Neural progenitor cell (in vitro differentiated cells): ENCODE measurements at regions not wholly inside any gene's neighbourhood (a gene's known extent, or its start where the extent isn't known, plus 50 kb on each side); places are given as distances from the start of the nearest gene placed in this dataset.

Source experiments
- DNase-seq: peaks from one replicate; pipeline ENCODE4 v3.0.0-alpha.2; 2016; ENCODE audit warnings: low spot score
- H2AFZ ChIP-seq: fragments of 200-600 bp; sonication (generic); replicated peaks from 2 replicates; pipeline ENCODE4 v1.6.1; 2016; ENCODE audit warnings: antibody characterized with exemption
- H3F3A ChIP-seq: fragments of 200-600 bp; sonication (generic); 2 replicates; pipeline ENCODE4 v1.6.1; 2016; ENCODE audit warnings: antibody characterized with exemption, low read depth
- H3K27ac ChIP-seq: fragments of 200-600 bp; sonication (generic); 2 replicates; pipeline ENCODE4 v1.5.1; 2016; ENCODE audit warnings: mild to moderate bottlenecking
- H3K27me3 ChIP-seq: fragments of 200-600 bp; sonication (generic); 2 replicates; pipeline ENCODE4 v1.6.1; 2016; ENCODE audit warnings: mild to moderate bottlenecking, moderate library complexity
- H3K36me3 ChIP-seq: fragments of 200-600 bp; sonication (generic); 2 replicates; pipeline ENCODE4 v1.5.1; 2016
- H3K4me1 ChIP-seq: fragments of 200-600 bp; sonication (generic); 2 replicates; pipeline ENCODE4 v1.6.1; 2016; ENCODE audit warnings: mixed run types
- H3K4me2 ChIP-seq: fragments of 200-600 bp; sonication (generic); 2 replicates; pipeline ENCODE4 v1.6.1; 2016
- H3K4me3 ChIP-seq: fragments of 200-600 bp; sonication (generic); 2 replicates; pipeline ENCODE4 v1.5.1; 2016
- H3K79me2 ChIP-seq: fragments of 200-600 bp; sonication (generic); 2 replicates; pipeline ENCODE4 v1.6.1; 2016; ENCODE audit warnings: low read depth
- H3K9ac ChIP-seq: fragments of 200-600 bp; sonication (generic); 2 replicates; pipeline ENCODE4 v1.6.1; 2016
- H3K9me3 ChIP-seq: fragments of 200-600 bp; sonication (generic); 2 replicates; pipeline ENCODE4 v1.5.1; 2016; ENCODE audit warnings: low read depth
- H4K20me1 ChIP-seq: fragments of 200-600 bp; sonication (generic); 2 replicates; pipeline ENCODE4 v1.6.1; 2016; ENCODE audit warnings: low read depth
- H3K27ac Mint-ChIP-seq: 3 replicates; pipeline ENCODE4 v1.8.0; 2021; ENCODE audit warnings: mixed read lengths
- H3K27me3 Mint-ChIP-seq: 2 replicates; pipeline ENCODE4 v1.8.0; 2022; ENCODE audit warnings: low read depth, mild to moderate bottlenecking, inconsistent platforms, moderate library complexity, mixed read lengths; ENCODE audit not compliant: insufficient read depth
- H3K36me3 Mint-ChIP-seq: 3 replicates; pipeline ENCODE4 v1.8.0; 2021; ENCODE audit warnings: mixed read lengths
- H3K4me1 Mint-ChIP-seq: 3 replicates; pipeline ENCODE4 v1.8.0; 2021; ENCODE audit warnings: mixed read lengths
- H3K4me3 Mint-ChIP-seq: 3 replicates; pipeline ENCODE4 v1.8.0; 2021; ENCODE audit warnings: mild to moderate bottlenecking, moderate library complexity, mixed read lengths
- H3K9me3 Mint-ChIP-seq: 3 replicates; pipeline ENCODE4 v1.8.0; 2020; ENCODE audit warnings: mixed read lengths
- EZH2 ChIP-seq: fragments of 200-600 bp; sonication (generic); IDR thresholded peaks from 2 replicates; pipeline ENCODE4 v1.6.1; 2017; ENCODE audit warnings: antibody characterized with exemption, mild to moderate bottlenecking, moderate library complexity
- EZH2phosphoT487 ChIP-seq: fragments of 200-600 bp; sonication (generic); IDR thresholded peaks from 2 replicates; pipeline ENCODE4 v1.6.1; 2017; ENCODE audit warnings: antibody characterized with exemption
- TF ChIP-seq, protein P1 (sequence below): fragments of 200-600 bp; sonication (generic); IDR thresholded peaks from 2 replicates; pipeline ENCODE4 v1.5.1; 2017; ENCODE audit warnings: antibody characterized with exemption, mild to moderate bottlenecking

DNA sequence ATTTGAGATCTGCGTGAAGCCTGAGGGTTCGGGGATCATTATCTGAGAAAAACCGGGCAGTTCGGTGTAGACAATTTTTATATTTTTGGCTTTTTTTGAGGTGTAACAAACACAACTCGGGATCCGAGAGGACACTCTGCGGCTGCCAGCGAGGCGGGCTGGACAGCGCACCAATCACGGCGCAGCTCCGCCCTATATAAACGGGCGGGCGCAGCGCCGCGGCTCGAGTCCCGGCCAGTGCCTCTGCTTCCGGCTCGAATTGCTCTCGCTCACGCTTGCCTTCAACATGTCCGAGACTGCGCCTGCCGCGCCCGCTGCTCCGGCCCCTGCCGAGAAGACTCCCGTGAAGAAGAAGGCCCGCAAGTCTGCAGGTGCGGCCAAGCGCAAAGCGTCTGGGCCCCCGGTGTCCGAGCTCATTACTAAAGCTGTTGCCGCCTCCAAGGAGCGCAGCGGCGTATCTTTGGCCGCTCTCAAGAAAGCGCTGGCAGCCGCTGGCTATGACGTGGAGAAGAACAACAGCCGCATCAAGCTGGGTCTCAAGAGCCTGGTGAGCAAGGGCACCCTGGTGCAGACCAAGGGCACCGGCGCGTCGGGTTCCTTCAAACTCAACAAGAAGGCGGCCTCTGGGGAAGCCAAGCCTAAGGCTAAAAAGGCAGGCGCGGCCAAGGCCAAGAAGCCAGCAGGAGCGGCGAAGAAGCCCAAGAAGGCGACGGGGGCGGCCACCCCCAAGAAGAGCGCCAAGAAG is 69.0 kb downstream of the HFE start:
- H3K4me1 Mint-ChIP-seq: peaks cover 18% of the 10 kb centered on the region
- H3K27ac ChIP-seq: peak overlapping the region; percentile 93
- peak; percentile 93 for DNase-seq
- peaks cover 7% of the 10 kb centered on the region for H3K27me3 Mint-ChIP-seq
- H3K79me2 ChIP-seq: peaks cover 45% of the 10 kb centered on the region
- peak overlapping the region; percentile 99 for H3K27ac Mint-ChIP-seq
- no peaks in the 10 kb centered on the region for H3K4me1 ChIP-seq
- peaks cover 43% of the 10 kb centered on the region for H4K20me1 ChIP-seq
- no peaks in the 10 kb centered on the region for H3K36me3 ChIP-seq
- H3K4me3 ChIP-seq: peak overlapping the region; percentile 97
- H3K9me3 ChIP-seq: no peaks in the 10 kb centered on the region
- H3K4me2 ChIP-seq: peak overlapping the region; percentile 86
- peaks cover 39% of the 10 kb centered on the region for H3F3A ChIP-seq
- peak overlapping the region; percentile 85 for H3K9ac ChIP-seq
- no peaks in the 10 kb centered on the region for H3K27me3 ChIP-seq
- TF ChIP-seq, protein P1, sequence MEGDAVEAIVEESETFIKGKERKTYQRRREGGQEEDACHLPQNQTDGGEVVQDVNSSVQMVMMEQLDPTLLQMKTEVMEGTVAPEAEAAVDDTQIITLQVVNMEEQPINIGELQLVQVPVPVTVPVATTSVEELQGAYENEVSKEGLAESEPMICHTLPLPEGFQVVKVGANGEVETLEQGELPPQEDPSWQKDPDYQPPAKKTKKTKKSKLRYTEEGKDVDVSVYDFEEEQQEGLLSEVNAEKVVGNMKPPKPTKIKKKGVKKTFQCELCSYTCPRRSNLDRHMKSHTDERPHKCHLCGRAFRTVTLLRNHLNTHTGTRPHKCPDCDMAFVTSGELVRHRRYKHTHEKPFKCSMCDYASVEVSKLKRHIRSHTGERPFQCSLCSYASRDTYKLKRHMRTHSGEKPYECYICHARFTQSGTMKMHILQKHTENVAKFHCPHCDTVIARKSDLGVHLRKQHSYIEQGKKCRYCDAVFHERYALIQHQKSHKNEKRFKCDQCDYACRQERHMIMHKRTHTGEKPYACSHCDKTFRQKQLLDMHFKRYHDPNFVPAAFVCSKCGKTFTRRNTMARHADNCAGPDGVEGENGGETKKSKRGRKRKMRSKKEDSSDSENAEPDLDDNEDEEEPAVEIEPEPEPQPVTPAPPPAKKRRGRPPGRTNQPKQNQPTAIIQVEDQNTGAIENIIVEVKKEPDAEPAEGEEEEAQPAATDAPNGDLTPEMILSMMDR: no peak
- no peak for TF ChIP-seq EZH2
- no peak for TF ChIP-seq EZH2phosphoT487
- H3K9me3 Mint-ChIP-seq: peaks cover 2% of the 10 kb centered on the region
- peak overlapping the region; percentile 65 for H2AFZ ChIP-seq
- peaks cover 3% of the 10 kb centered on the region for H3K36me3 Mint-ChIP-seq
- peak overlapping the region; percentile 98 for H3K4me3 Mint-ChIP-seq

DNA sequence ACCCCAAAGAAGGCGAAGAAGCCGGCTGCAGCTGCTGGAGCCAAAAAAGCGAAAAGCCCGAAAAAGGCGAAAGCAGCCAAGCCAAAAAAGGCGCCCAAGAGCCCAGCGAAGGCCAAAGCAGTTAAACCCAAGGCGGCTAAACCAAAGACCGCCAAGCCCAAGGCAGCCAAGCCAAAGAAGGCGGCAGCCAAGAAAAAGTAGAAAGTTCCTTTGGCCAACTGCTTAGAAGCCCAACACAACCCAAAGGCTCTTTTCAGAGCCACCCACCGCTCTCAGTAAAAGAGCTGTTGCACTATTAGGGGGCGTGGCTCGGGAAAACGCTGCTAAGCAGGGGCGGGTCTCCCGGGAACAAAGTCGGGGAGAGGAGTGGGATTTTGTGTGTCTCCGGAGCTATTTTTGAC is 69.6 kb downstream of the HFE start:
- peak overlapping the region; percentile 98 for H3K4me3 Mint-ChIP-seq
- Histone ChIP-seq H4K20me1 (peaks cover 43% of the 10 kb centered on the region), H3K9ac (peak overlapping the region; percentile 85), H2AFZ (no peak overlapping the region), H3K36me3 (no peaks in the 10 kb centered on the region), H3K4me1 (no peaks in the 10 kb centered on the region), H3K4me3 (peak overlapping the region; percentile 97), H3K79me2 (peaks cover 50% of the 10 kb centered on the region), H3K4me2 (peak overlapping the region; percentile 86), H3K9me3 (no peaks in the 10 kb centered on the region), H3K27ac (peak overlapping the region; percentile 93), H3F3A (peaks cover 39% of the 10 kb centered on the region), H3K27me3 (no peaks in the 10 kb centered on the region)
- H3K27ac Mint-ChIP-seq: peak overlapping the region; percentile 93
- peaks cover 7% of the 10 kb centered on the region for H3K27me3 Mint-ChIP-seq
- H3K9me3 Mint-ChIP-seq: peaks cover 2% of the 10 kb centered on the region
- TF ChIP-seq, protein P1: no peak
- peak; percentile 2 for TF ChIP-seq EZH2
- H3K36me3 Mint-ChIP-seq: peaks cover 3% of the 10 kb centered on the region
- DNase-seq: peak; percentile 92
- peaks cover 22% of the 10 kb centered on the region for H3K4me1 Mint-ChIP-seq

DNA sequence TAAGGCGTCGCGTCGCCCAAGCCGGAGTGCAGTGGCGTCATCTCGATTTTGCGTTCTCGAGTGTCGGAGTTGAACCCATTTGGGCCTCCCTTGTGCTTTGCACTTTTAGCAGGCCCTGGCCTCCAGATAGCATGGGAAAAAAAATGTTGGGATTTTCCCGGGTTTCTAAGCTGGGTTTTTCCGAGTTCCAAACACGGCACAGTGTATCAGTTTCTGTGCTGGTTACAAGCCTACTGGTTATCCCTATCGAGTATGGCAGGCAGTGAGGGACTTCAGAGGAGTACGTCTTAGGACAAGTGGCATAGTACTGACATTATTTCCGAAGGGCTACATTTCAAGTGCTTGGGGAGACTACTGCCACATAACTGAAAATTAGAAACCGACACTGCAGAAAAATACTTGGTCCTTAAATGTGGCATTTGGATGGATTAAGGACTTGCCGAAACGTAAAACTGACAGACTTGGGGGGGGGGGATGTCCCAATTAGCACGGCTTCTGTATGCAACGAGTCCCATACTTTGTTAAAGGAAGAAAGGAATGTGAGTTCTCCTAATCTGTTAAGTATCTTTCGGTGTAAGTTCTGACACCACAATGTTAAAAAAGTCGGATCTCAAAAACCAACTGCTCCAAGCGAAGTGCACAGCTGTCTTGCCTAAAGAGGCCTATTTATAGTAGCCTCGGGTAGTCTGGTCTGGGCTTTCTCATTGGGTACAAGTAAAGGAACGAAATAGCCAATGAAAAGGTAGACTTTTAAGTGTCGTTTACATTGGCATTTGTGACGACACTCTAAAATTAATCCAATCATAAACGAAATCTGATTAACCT is 70.2 kb downstream of the HFE start:
- H3K4me2 ChIP-seq: peak overlapping the region; percentile 86
- no peaks in the 10 kb centered on the region for H3K9me3 ChIP-seq
- no peaks in the 10 kb centered on the region for H3K4me1 ChIP-seq
- H3K27ac Mint-ChIP-seq: peak overlapping the region; percentile 93
- no peaks in the 10 kb centered on the region for H3K36me3 ChIP-seq
- peaks cover 7% of the 10 kb centered on the region for H3K27me3 Mint-ChIP-seq
- TF ChIP-seq EZH2phosphoT487: no peak
- peaks cover 43% of the 10 kb centered on the region for H4K20me1 ChIP-seq
- no peak overlapping the region for H2AFZ ChIP-seq
- peaks cover 39% of the 10 kb centered on the region for H3F3A ChIP-seq
- peak overlapping the region; percentile 97 for H3K4me3 ChIP-seq
- H3K27me3 ChIP-seq: no peaks in the 10 kb centered on the region
- peaks cover 3% of the 10 kb centered on the region for H3K36me3 Mint-ChIP-seq
- H3K9ac ChIP-seq: peak overlapping the region; percentile 85
- DNase-seq: peak; percentile 91
- peaks cover 54% of the 10 kb centered on the region for H3K79me2 ChIP-seq
- H3K4me3 Mint-ChIP-seq: peak overlapping the region; percentile 98
- peak overlapping the region; percentile 93 for H3K27ac ChIP-seq
- H3K9me3 Mint-ChIP-seq: peaks cover 2% of the 10 kb centered on the region
- H3K4me1 Mint-ChIP-seq: peaks cover 25% of the 10 kb centered on the region
